ENCODE measurements at regions not wholly inside any gene's neighbourhood (a gene's known extent, or its start where the extent isn't known, plus 50 kb on each side); places are given as distances from the start of the nearest gene placed in this dataset.

- TF ChIP-seq CTCF (IDR thresholded peaks at IDR 0.05): no peak
- TF ChIP-seq POLR2A (IDR thresholded peaks at IDR 0.05): no peak
- no peaks in the 10 kb centered on the region for H3K36me3 ChIP-seq
- no peaks in the 10 kb centered on the region for H3K27me3 ChIP-seq
- H3K27ac ChIP-seq: no peak overlapping the region
- no peaks in the 10 kb centered on the region for H3K9me3 ChIP-seq
- intact Hi-C loops (cut with DNase I; ENCODE audit: low total_unique reads): loop anchor here (5.0 kb wide), 1 partner anchor 361 kb away; no protein-coding TSS in a partner anchor
- DNase-seq: no peak
- no peak overlapping the region for H3K4me3 ChIP-seq
- H3K4me1 ChIP-seq: peaks cover 0 to 12% of the 10 kb centered on the region in 2 donors
Measured at GRCh38 chr1:10867914-10868598, 71.6 kb upstream of the CASZ1 start.

- Histone ChIP-seq H3K27me3 (no peaks in the 10 kb centered on the region), H3K36me3 (no peaks in the 10 kb centered on the region), H3K4me1 (peaks cover 0 to 12% of the 10 kb centered on the region in 2 donors), H3K27ac (no peak overlapping the region), H3K4me3 (no peak overlapping the region), H3K9me3 (no peaks in the 10 kb centered on the region)
- DNase-seq: no peak
- intact Hi-C loops (cut with DNase I; ENCODE audit: low total_unique reads): loop anchor here (5.0 kb wide), 1 partner anchor 361 kb away; no protein-coding TSS in a partner anchor
- TF ChIP-seq CTCF (IDR thresholded peaks at IDR 0.05) (no peak), POLR2A (IDR thresholded peaks at IDR 0.05) (no peak)
Measured at GRCh38 chr1:10868599-10868965, 72.1 kb upstream of the CASZ1 start.

- intact Hi-C loops (cut with DNase I; ENCODE audit: low total_unique reads): loop anchor here (5.0 kb wide), 1 partner anchor 363 kb away; no protein-coding TSS in a partner anchor
- no peak overlapping the region for H3K27ac ChIP-seq
- DNase-seq: no peak
Measured at GRCh38 chr1:10869933-10870332, 73.5 kb upstream of the CASZ1 start.

GRCh38 chr1:10870493-10871096 is 74.1 kb upstream of the CASZ1 start:
- TF ChIP-seq POLR2A (IDR thresholded peaks at IDR 0.05): no peak
- no peak for TF ChIP-seq CTCF (IDR thresholded peaks at IDR 0.05)
- Histone ChIP-seq H3K9me3 (no peaks in the 10 kb centered on the region), H3K27me3 (no peaks in the 10 kb centered on the region), H3K4me3 (no peak overlapping the region), H3K36me3 (no peaks in the 10 kb centered on the region), H3K27ac (no peak overlapping the region), H3K4me1 (peaks cover 0 to 12% of the 10 kb centered on the region in 2 donors)
- intact Hi-C loops (cut with DNase I; ENCODE audit: low total_unique reads): no loop called here
- no peak for DNase-seq

More at GRCh38 chr1:10869933-10870332, 73.5 kb upstream of the CASZ1 start:
- H3K4me1 ChIP-seq: peaks cover 0 to 12% of the 10 kb centered on the region in 2 donors
- no peaks in the 10 kb centered on the region for H3K9me3 ChIP-seq
- TF ChIP-seq CTCF (IDR thresholded peaks at IDR 0.05) (no peak), POLR2A (IDR thresholded peaks at IDR 0.05) (no peak)
- no peaks in the 10 kb centered on the region for H3K36me3 ChIP-seq
- H3K4me3 ChIP-seq: no peak overlapping the region
- H3K27me3 ChIP-seq: no peaks in the 10 kb centered on the region

- TF ChIP-seq CTCF (IDR thresholded peaks at IDR 0.05) (no peak), POLR2A (IDR thresholded peaks at IDR 0.05) (no peak)
- Histone ChIP-seq H3K27ac (no peak overlapping the region), H3K4me3 (no peak overlapping the region), H3K36me3 (no peaks in the 10 kb centered on the region), H3K27me3 (no peaks in the 10 kb centered on the region), H3K9me3 (no peaks in the 10 kb centered on the region), H3K4me1 (no peaks in the 10 kb centered on the region)
- DNase-seq: no peak
- intact Hi-C loops (cut with DNase I; ENCODE audit: low total_unique reads): no loop called here
Measured at GRCh38 chr1:10873189-10873588, 76.7 kb upstream of the CASZ1 start.

All from uterus (tissue), 3 donors.